Fibroblast of the conjunctiva (primary cell): ENCODE measurements at regions not wholly inside any gene's neighbourhood (a gene's known extent, or its start where the extent isn't known, plus 50 kb on each side); places are given as distances from the start of the nearest gene placed in this dataset.

Source experiments
- DNase-seq: peaks from one replicate; pipeline ENCODE4 v3.0.0-alpha.2; 2010; ENCODE audit warnings: low read depth

DNA sequence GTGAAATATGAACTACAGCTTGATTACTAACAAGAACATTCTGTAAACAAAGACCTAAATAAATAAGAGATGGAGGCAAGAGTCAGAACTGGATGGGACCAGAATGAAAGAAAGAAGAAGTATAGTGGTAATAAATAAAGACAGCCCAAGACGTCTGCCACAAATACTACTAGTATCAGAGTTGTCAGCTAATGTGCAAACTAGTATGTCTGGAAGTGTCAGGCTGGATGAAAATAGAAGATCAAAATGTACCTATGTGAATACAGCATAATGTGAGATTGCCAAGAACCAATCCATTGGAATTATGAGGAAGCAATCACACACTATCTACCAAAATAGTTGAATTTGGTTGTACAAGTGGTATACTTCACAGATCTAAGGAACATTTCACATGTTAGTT is 353.0 kb downstream of the BTG1 start:
- DNase-seq: no peak

DNA sequence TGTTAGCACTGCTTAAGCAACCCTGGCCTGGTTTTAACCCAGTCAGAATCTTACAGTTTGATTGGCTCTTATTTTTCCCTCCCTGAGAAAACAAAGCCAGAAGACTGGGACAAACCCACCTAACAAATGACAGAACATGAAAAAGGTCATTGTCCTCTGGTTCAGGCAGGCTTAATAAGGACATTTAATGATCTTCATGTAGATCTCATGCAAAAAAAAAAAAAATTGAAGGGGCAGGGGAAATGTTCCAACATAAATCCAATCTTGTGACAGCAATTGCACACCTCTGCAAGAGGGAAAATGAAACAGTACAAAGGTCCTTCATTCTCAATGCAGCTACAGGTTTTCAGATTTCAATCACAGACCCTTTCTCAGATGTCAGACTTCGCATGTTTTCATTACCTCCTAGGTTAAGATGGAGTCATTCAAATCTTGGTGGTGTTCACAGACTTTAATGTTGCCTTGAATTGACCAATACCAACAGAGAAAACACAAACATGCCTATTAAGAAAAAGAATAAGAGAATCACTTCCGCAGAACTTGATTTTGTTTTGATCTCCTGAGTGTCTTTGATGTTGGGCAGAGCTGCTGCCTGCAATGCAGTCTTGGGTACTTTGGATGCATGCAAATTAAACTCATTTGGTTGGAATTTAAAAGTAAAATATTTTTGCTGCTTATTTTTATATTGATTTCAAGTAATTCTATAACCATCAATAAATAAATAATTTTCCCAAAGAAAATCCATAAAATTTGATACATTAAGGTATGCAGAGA is 359.0 kb downstream of the BTG1 start:
- no peak for DNase-seq

GRCh38 chr12:91785655-91786498 is 359.8 kb downstream of the BTG1 start:
- DNase-seq: no peak

- DNase-seq: no peak
These were observed 364.5 kb downstream of the BTG1 start for GRCh38 chr12:91781114-91781513.

GRCh38 chr12:91778938-91779400 is 366.7 kb downstream of the BTG1 start:
- DNase-seq: peak; percentile 57

GRCh38 chr12:91778091-91778832 is 367.4 kb downstream of the BTG1 start:
- no peak for DNase-seq

- no peak for DNase-seq
These were observed 368.2 kb downstream of the BTG1 start for GRCh38 chr12:91777268-91777992.

DNA sequence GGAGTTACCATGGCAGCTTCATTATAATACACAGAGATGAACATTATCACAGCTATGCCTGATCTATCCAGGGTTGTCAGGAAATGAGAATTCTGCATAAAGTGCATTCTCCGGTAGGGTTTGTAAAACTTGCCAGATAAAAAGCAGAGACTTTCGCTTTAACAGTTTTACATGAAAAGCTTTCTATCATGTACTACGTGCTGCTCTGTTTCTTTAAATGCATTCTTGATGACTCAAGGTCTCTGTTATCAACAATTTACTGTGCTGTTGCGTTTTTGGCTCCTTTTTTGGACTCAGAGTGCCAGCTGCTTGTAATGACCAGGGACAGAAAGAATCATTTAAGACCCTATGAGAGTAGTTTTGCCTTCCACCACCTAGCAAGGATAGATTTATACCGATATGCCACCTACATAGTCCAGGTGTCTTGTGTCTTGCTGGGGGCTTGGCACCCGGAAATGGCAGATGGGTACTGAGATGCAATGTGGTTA is 371.2 kb downstream of the BTG1 start:
- peak; percentile 18 for DNase-seq

- DNase-seq: no peak
These were observed 371.8 kb downstream of the BTG1 start for GRCh38 chr12:91773749-91774429.

GRCh38 chr12:91772411-91772810 is 373.2 kb downstream of the BTG1 start:
- DNase-seq: no peak

- DNase-seq: no peak
These were observed 375.9 kb downstream of the BTG1 start for GRCh38 chr12:91769736-91770135.

DNA sequence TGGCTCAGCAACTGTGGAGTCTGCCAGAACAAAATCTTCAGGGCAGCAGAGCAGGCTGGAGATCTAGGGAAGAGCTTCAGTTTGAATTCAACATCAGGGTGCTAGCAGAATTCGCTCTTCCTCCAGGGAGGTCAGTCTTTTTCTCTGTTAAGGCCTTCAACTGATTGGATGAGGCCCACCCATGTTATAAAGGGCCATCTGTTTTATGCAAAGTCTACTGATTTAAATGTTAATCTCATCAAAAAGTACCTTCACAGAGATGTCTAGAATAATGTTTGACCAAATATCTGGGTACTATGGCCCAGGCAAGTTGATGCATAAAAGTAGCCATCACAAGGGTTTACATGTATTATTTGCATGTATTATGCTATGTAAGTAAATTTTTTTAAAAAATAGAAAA is 378.4 kb downstream of the BTG1 start:
- DNase-seq: no peak

DNA sequence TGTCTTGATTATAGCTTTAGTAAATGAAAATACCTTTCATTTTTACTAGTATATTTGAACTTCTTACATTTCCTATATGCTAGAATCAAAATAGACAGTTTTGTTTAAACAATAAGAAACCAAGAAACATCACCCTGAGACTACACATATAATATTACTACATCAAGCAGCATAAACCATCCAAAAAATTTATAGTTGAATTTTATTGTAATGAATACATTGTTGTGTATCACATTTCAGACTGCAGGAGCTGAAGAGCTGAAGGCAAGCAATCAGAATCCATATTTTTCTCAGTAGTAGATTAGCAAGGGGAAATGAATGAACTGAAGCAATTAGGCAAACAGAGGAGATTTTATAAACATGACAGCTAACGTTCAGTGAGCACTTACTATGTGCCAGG is 379.2 kb downstream of the BTG1 start:
- DNase-seq: no peak

GRCh38 chr12:91763654-91764370 is 381.8 kb downstream of the BTG1 start:
- no peak for DNase-seq

DNA sequence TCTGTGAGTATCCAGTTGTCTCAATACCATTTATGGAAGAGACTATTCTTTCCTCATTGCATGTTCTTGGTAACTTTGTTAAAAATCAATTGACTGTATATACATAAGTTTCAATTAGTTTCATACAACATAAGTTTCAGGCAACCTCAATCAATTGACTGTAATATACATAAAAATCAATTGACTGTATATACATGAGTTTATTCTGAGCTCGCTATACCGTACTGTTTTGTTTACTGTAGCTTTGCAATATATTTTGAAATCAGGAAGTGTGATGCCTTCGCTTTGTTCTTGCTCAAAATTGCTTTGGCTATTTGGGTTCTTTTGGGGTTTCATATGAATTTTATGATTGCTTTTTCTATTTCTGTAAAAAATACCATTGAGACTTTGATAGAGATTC is 392.0 kb downstream of the BTG1 start:
- no peak for DNase-seq

DNA sequence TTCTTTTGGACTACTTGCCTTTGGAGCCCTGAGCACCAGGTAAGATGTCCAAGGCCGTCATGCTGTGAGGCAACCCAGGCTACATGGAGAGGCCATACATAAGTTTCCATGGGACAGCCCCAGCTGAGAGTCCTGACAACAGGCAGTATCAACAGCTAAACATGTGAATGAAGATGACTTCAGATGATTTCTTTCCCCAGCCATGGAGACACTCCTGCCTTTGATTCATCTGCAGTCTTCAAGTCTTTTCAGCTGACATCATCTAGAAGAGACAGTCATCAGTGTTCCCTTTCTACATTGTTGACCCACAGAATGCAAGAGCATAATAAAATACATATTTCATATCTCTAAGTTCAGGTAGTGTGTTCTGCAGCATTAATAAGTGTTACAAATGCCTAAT is 398.7 kb downstream of the BTG1 start:
- no peak for DNase-seq

GRCh38 chr12:91744597-91744996 is 401.0 kb downstream of the BTG1 start:
- no peak for DNase-seq

DNA sequence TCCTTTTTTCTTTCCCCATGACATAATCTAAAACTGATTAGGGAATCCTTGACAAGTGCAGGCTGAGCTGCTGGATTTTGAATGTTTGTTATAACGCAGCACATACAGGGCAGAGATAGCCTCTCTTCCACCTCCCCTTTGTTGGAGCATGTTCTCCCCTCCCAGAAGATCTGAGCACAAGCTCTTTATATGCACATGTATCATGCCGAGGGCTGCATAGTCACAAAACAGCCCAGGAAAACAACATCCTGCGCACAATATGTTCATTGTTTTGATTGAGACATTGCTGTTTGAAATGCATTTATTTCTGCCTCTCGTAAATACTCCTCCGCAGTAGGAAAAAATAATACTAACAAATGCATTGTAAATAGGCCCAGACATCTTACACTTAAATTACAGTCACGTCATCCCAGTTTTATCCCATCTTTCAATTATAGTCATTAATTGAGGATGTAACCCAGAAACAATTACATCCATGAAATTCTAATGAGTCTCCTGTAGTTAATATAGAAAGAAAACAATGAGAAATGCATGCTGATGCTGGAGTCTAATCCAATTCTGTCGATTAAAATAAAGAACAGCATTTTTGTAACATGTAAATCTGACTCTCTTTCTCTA is 401.8 kb downstream of the BTG1 start:
- no peak for DNase-seq

GRCh38 chr12:91743280-91743679 is 402.4 kb downstream of the BTG1 start:
- no peak for DNase-seq

- no peak for DNase-seq
These were observed 403.7 kb downstream of the BTG1 start for GRCh38 chr12:91741932-91742331.
